ENCODE measurements at regions not wholly inside any gene's neighbourhood (a gene's known extent, or its start where the extent isn't known, plus 50 kb on each side); places are given as distances from the start of the nearest gene placed in this dataset.

- TF ChIP-seq EZH2phosphoT487 (IDR thresholded peaks at IDR 0.05; ENCODE audit: borderline replicate concordance, low read length), result no peak
- TF ChIP-seq, protein P1, sequence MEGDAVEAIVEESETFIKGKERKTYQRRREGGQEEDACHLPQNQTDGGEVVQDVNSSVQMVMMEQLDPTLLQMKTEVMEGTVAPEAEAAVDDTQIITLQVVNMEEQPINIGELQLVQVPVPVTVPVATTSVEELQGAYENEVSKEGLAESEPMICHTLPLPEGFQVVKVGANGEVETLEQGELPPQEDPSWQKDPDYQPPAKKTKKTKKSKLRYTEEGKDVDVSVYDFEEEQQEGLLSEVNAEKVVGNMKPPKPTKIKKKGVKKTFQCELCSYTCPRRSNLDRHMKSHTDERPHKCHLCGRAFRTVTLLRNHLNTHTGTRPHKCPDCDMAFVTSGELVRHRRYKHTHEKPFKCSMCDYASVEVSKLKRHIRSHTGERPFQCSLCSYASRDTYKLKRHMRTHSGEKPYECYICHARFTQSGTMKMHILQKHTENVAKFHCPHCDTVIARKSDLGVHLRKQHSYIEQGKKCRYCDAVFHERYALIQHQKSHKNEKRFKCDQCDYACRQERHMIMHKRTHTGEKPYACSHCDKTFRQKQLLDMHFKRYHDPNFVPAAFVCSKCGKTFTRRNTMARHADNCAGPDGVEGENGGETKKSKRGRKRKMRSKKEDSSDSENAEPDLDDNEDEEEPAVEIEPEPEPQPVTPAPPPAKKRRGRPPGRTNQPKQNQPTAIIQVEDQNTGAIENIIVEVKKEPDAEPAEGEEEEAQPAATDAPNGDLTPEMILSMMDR (conservative IDR thresholded peaks at IDR 0.05; ENCODE audit: low read depth, low read length), result no peak
- no peak for TF ChIP-seq EZH2 (IDR thresholded peaks at IDR 0.05; ENCODE audit: low read length, unreplicated experiment)
Observed at GRCh38 chr21:26748066-26748465, 97.1 kb downstream of the ADAMTS1 start.

Data from PC-3 (cell line).